Activated T-helper 9 cell treated with anti-CD3 and anti-CD28 coated beads, Interleukin-2, amount 50 U/mL, for 16 hours (primary cell): ENCODE measurements at regions not wholly inside any gene's neighbourhood (a gene's known extent, or its start where the extent isn't known, plus 50 kb on each side); places are given as distances from the start of the nearest gene placed in this dataset.

Experiments used
- DNase-seq: peaks from one replicate; pipeline ENCODE4 v3.0.0-alpha.2; 2020; ENCODE audit warnings: low read depth

- DNase-seq, result no peak
Observed at GRCh38 chr2:134124047-134124753, 129.7 kb upstream of the MGAT5 start.

- peak; percentile 54 for DNase-seq
Observed at GRCh38 chr2:134127496-134127895, 126.4 kb upstream of the MGAT5 start.

GRCh38 chr2:134128746-134129145 lies 125.1 kb upstream of the MGAT5 start:
- no peak for DNase-seq

GRCh38 chr2:134129900-134130537 lies 123.9 kb upstream of the MGAT5 start:
- no peak for DNase-seq

- no peak for DNase-seq
Observed at GRCh38 chr2:134131681-134132489, 122.0 kb upstream of the MGAT5 start.

GRCh38 chr2:134132490-134132857 lies 121.4 kb upstream of the MGAT5 start:
- DNase-seq, result no peak

GRCh38 chr2:134133622-134134312 lies 120.1 kb upstream of the MGAT5 start:
- no peak for DNase-seq

- DNase-seq, result no peak
Observed at GRCh38 chr2:134134313-134134706, 119.6 kb upstream of the MGAT5 start.

- DNase-seq, result no peak
Observed at GRCh38 chr2:134134827-134135226, 119.0 kb upstream of the MGAT5 start.

- no peak for DNase-seq
Observed at GRCh38 chr2:134135793-134136192, 118.1 kb upstream of the MGAT5 start.

GRCh38 chr2:134136731-134137130 lies 117.1 kb upstream of the MGAT5 start:
- no peak for DNase-seq

GRCh38 chr2:134137182-134137611 lies 116.7 kb upstream of the MGAT5 start:
- no peak for DNase-seq

GRCh38 chr2:134138115-134138514 lies 115.8 kb upstream of the MGAT5 start:
- no peak for DNase-seq

GRCh38 chr2:134139611-134140010 lies 114.3 kb upstream of the MGAT5 start:
- DNase-seq, result no peak

GRCh38 chr2:134140251-134140661 lies 113.6 kb upstream of the MGAT5 start:
- no peak for DNase-seq

GRCh38 chr2:134141598-134142340 lies 112.1 kb upstream of the MGAT5 start:
- DNase-seq, result no peak

- no peak for DNase-seq
Observed at GRCh38 chr2:134142341-134142738, 111.5 kb upstream of the MGAT5 start.

- no peak for DNase-seq
Observed at GRCh38 chr2:134142903-134143302, 111.0 kb upstream of the MGAT5 start.

- DNase-seq, result no peak
Observed at GRCh38 chr2:134143568-134143967, 110.3 kb upstream of the MGAT5 start.

GRCh38 chr2:134144081-134144596 lies 109.7 kb upstream of the MGAT5 start:
- DNase-seq, result no peak

GRCh38 chr2:134144651-134145050 lies 109.2 kb upstream of the MGAT5 start:
- DNase-seq, result no peak
